H1 (cell line): ENCODE measurements at regions not wholly inside any gene's neighbourhood (a gene's known extent, or its start where the extent isn't known, plus 50 kb on each side); places are given as distances from the start of the nearest gene placed in this dataset.

Source experiments
- CTCF ChIA-PET: fragments of 300-600 bp; sonication (Branson Sonifier 250); formaldehyde crosslinking; loops from one replicate; lab custom pipeline; 2021; ENCODE audit not compliant: partially characterized antibody; lab: Charles Lee
- POLR2A ChIA-PET: fragments of 300-600 bp; sonication (Branson Sonifier 250); formaldehyde crosslinking; loops from one replicate; lab custom pipeline; 2021; ENCODE audit warnings: inconsistent platforms; ENCODE audit not compliant: partially characterized antibody; lab: Charles Lee
- DNase-seq, 2 experiments: peaks; one replicate each; pipeline versions ENCODE4 v3.0.0 to v3.0.0-alpha.2; 2010 to 2022; ENCODE audit warnings: low spot score in 2 of 2, low read depth in 1 of 2, mixed read lengths in 1 of 2
- FAIRE-seq: peaks from 2 replicates; lab custom pipeline; 2011; peaks lifted over from hg19 to GRCh38; lab: Jason Lieb, UNC
- H2AFZ ChIP-seq: 2 replicates; pipeline ENCODE4 v1.8.1; 2012; ENCODE audit warnings: low read length, inconsistent platforms
- H2AK5ac ChIP-seq: 2 replicates; pipeline ENCODE4 v1.6.1; 2013; ENCODE audit warnings: low read depth, low read length
- H2BK120ac ChIP-seq: replicated peaks from 2 replicates; pipeline ENCODE3; 2013; ENCODE audit warnings: low read depth, low read length, inconsistent platforms
- H2BK12ac ChIP-seq: 2 replicates; pipeline ENCODE4 v1.6.1; 2013; ENCODE audit warnings: low read depth, low read length
- H2BK15ac ChIP-seq: 2 replicates; pipeline ENCODE4 v1.6.1; 2013; ENCODE audit warnings: low read length
- H2BK20ac ChIP-seq: 2 replicates; pipeline ENCODE4 v1.6.1; 2013; ENCODE audit warnings: low read length
- H2BK5ac ChIP-seq: 2 replicates; pipeline ENCODE4 v1.6.1; 2013; ENCODE audit warnings: low read depth, low read length
- H3K14ac ChIP-seq: 2 replicates; pipeline ENCODE4 v1.6.1; 2013; ENCODE audit warnings: inconsistent platforms; ENCODE audit not compliant: insufficient read length
- H3K18ac ChIP-seq: 2 replicates; pipeline ENCODE4 v1.6.1; 2013; ENCODE audit warnings: low read length; ENCODE audit errors: extremely low read depth
- H3K23ac ChIP-seq: 2 replicates; pipeline ENCODE4 v1.6.1; 2013; ENCODE audit warnings: inconsistent platforms; ENCODE audit not compliant: insufficient read length
- H3K23me2 ChIP-seq: 2 replicates; pipeline ENCODE4 v1.6.1; 2013; ENCODE audit warnings: low read depth, low read length
- H3K27ac ChIP-seq: 2 replicates; pipeline ENCODE4 v1.6.1; 2011; ENCODE audit warnings: low read depth, low read length, inconsistent platforms
- H3K27me3 ChIP-seq, 4 experiments: replicated peaks in 1 of 4; 1 replicate in 1 of 4; 2 replicates in 3 of 4; pipeline versions ENCODE4 v1.6.1 to v1.8.1; 2011 to 2013; ENCODE audit warnings: low read length in 3 of 4, mild to moderate bottlenecking in 3 of 4, inconsistent platforms in 2 of 4, mixed read lengths in 2 of 4, moderate library complexity in 1 of 4; ENCODE audit not compliant: control insufficient read depth in 3 of 4, insufficient read depth in 3 of 4; ENCODE audit errors: extremely low read depth in 1 of 4
- H3K36me3 ChIP-seq, 4 experiments: 2 replicates each; pipeline versions ENCODE4 v1.6.1 to v1.8.1; 2011 to 2013; ENCODE audit warnings: mild to moderate bottlenecking in 4 of 4, low read length in 3 of 4, moderate library complexity in 2 of 4, control low read depth in 1 of 4, inconsistent platforms in 1 of 4; ENCODE audit not compliant: insufficient read depth in 4 of 4, control insufficient read depth in 2 of 4
- H3K4ac ChIP-seq: replicated peaks from 2 replicates; pipeline ENCODE3; 2013; ENCODE audit warnings: low read length, low read depth, mixed read lengths, inconsistent platforms; ENCODE audit not compliant: insufficient read length
- H3K4me1 ChIP-seq, 4 experiments: replicated peaks in 1 of 4; 1 replicate in 1 of 4; 2 replicates in 3 of 4; pipeline versions ENCODE4 v1.6.1 to v1.8.1; 2011 to 2013; ENCODE audit warnings: low read length in 3 of 4, inconsistent platforms in 2 of 4, mixed read lengths in 1 of 4; ENCODE audit not compliant: insufficient read depth in 4 of 4, control insufficient read depth in 3 of 4
- H3K4me2 ChIP-seq, 2 experiments: 2 replicates each; pipeline versions ENCODE4 v1.6.1 to v1.8.1; 2011 to 2013; ENCODE audit warnings: low read depth in 2 of 2, low read length in 2 of 2, control low read depth in 1 of 2, inconsistent platforms in 1 of 2, mild to moderate bottlenecking in 1 of 2; ENCODE audit not compliant: insufficient read depth in 1 of 2
- H3K4me3 ChIP-seq, 4 experiments: fragments of 200-600, 300-600 bp in 1 of 4; sonication (generic), shearing (Covaris generic), sonication (Bioruptor Twin) in 1 of 4; 2 replicates each; pipeline versions ENCODE4 v1.5.1 to v1.8.1; 2011 to 2016; ENCODE audit warnings: low read length in 4 of 4, low read depth in 3 of 4, control low read depth in 2 of 4, inconsistent platforms in 2 of 4, mild to moderate bottlenecking in 2 of 4, mixed read lengths in 1 of 4, moderate library complexity in 1 of 4; ENCODE audit not compliant: insufficient read depth in 2 of 4; ENCODE audit errors: extremely low read depth in 1 of 4
- H3K56ac ChIP-seq: replicated peaks from 2 replicates; pipeline ENCODE3; 2013; ENCODE audit warnings: low read depth, mild to moderate bottlenecking, mixed read lengths, low read length, inconsistent platforms; ENCODE audit not compliant: insufficient read length
- H3K79me1 ChIP-seq: 2 replicates; pipeline ENCODE4 v1.6.1; 2013; ENCODE audit warnings: low read depth, low read length, control low read depth
- H3K79me2 ChIP-seq, 2 experiments: 2 replicates each; pipeline versions ENCODE4 v1.6.1 to v1.8.1; 2012 to 2013; ENCODE audit warnings: low read length in 2 of 2, mild to moderate bottlenecking in 2 of 2, inconsistent platforms in 1 of 2; ENCODE audit not compliant: insufficient read depth in 2 of 2, control insufficient read depth in 1 of 2
- H3K9ac ChIP-seq, 4 experiments: replicated peaks in 1 of 4; 1 replicate in 1 of 4; 2 replicates in 3 of 4; pipeline versions ENCODE4 v1.6.1 to v1.8.1; 2011 to 2013; ENCODE audit warnings: low read depth in 3 of 4, low read length in 3 of 4, control low read depth in 2 of 4, mild to moderate bottlenecking in 2 of 4, moderate library complexity in 2 of 4, inconsistent platforms in 1 of 4; ENCODE audit errors: extremely low read depth in 1 of 4
- H3K9me3 ChIP-seq, 2 experiments: 2 replicates each; pipeline versions ENCODE4 v1.6.1 to v1.8.1; 2012 to 2013; ENCODE audit warnings: mild to moderate bottlenecking in 2 of 2, moderate library complexity in 2 of 2, control low read depth in 1 of 2, inconsistent platforms in 1 of 2, low read depth in 1 of 2, low read length in 1 of 2, mixed read lengths in 1 of 2; ENCODE audit not compliant: insufficient read depth in 2 of 2
- H4K20me1 ChIP-seq, 2 experiments: replicated peaks in 1 of 2; 2 replicates each; pipeline versions ENCODE3 to v1.8.1; 2011 to 2013; ENCODE audit warnings: inconsistent platforms in 2 of 2, low read length in 2 of 2, mild to moderate bottlenecking in 1 of 2; ENCODE audit not compliant: insufficient read depth in 2 of 2, control insufficient read depth in 1 of 2
- H4K5ac ChIP-seq: 2 replicates; pipeline ENCODE4 v1.6.1; 2013; ENCODE audit warnings: low read length, low read depth, mixed read lengths, inconsistent platforms; ENCODE audit not compliant: insufficient read length
- H4K8ac ChIP-seq: 2 replicates; pipeline ENCODE4 v1.8.0; 2013; ENCODE audit warnings: mild to moderate bottlenecking, moderate library complexity, low read length, inconsistent platforms; ENCODE audit not compliant: insufficient read depth; ENCODE audit errors: extremely low read depth
- H4K91ac ChIP-seq: replicated peaks from 2 replicates; pipeline ENCODE3; 2013; ENCODE audit warnings: low read length, mixed read lengths, inconsistent platforms; ENCODE audit not compliant: insufficient read length
- CTBP2 ChIP-seq: IDR thresholded peaks from 2 replicates; pipeline ENCODE4 v1.7.0; 2011; ENCODE audit warnings: borderline replicate concordance, mild to moderate bottlenecking, moderate library complexity, mixed read lengths, low read length; ENCODE audit not compliant: insufficient read depth, insufficient read length
- EGR1 ChIP-seq: IDR thresholded peaks from 2 replicates; pipeline ENCODE4 v1.6.1; 2011; ENCODE audit warnings: low read depth, low read length, borderline replicate concordance
- HDAC2 ChIP-seq, 2 experiments: fragments of 300-600 bp in 1 of 2; sonication (generic) in 1 of 2; IDR thresholded peaks; 2 replicates each; pipeline ENCODE4 v1.6.1; 2011 to 2012; ENCODE audit warnings: low read depth in 2 of 2, low read length in 2 of 2, mild to moderate bottlenecking in 2 of 2, moderate library complexity in 2 of 2, borderline replicate concordance in 1 of 2, inconsistent platforms in 1 of 2
- NRF1 ChIP-seq: IDR thresholded peaks from 2 replicates; pipeline ENCODE4 v1.6.1; 2011; ENCODE audit warnings: mild to moderate bottlenecking, low read depth, low read length, improper control_type of control experiment
- RBBP5 ChIP-seq: IDR thresholded peaks from 2 replicates; pipeline ENCODE4 v1.7.1; 2012; ENCODE audit warnings: low read depth, mild to moderate bottlenecking, inconsistent platforms, low read length, moderate library complexity, borderline replicate concordance
- RNF2 ChIP-seq: fragments of 200-900, 300-1000 bp; sonication (generic); IDR thresholded peaks from 2 replicates; pipeline ENCODE4 v1.7.1; 2016; ENCODE audit warnings: borderline replicate concordance, low read depth, mild to moderate bottlenecking, antibody characterized with exemption, low read length; ENCODE audit not compliant: poor library complexity, severe bottlenecking; ENCODE audit errors: missing control alignments
- SP4 ChIP-seq: IDR thresholded peaks from 2 replicates; pipeline ENCODE4 v1.6.1; 2012; ENCODE audit warnings: low read length, inconsistent platforms
- TCF12 ChIP-seq: IDR thresholded peaks from 2 replicates; pipeline ENCODE4 v1.6.1; 2011; ENCODE audit warnings: low read depth, mild to moderate bottlenecking, low read length
- whole genome bisulfite sequencing, 2 experiments: shearing (Covaris generic) in 1 of 2; methylation state at CpG; one replicate each; pipeline versions ENCODE4 v1.1.6 to v1.1.7; 2013 to 2015; ENCODE audit warnings: low lambda C conversion rate in 2 of 2, mixed read lengths in 2 of 2, inconsistent platforms in 1 of 2, low coverage in 1 of 2, missing lambda C conversion rate in 1 of 2; ENCODE audit not compliant: insufficient replicate concordance in 2 of 2, insufficient coverage in 1 of 2, insufficient read length in 1 of 2; ENCODE audit errors: extremely low coverage in 1 of 2, missing lambda C conversion rate in 1 of 2; 5-methylcytosine and 5-hydroxymethylcytosine counted together
- TF ChIP-seq, protein P1 (sequence below): IDR thresholded peaks from 2 replicates; pipeline ENCODE4 v1.6.1; 2012; ENCODE audit warnings: low read length, inconsistent platforms

DNA sequence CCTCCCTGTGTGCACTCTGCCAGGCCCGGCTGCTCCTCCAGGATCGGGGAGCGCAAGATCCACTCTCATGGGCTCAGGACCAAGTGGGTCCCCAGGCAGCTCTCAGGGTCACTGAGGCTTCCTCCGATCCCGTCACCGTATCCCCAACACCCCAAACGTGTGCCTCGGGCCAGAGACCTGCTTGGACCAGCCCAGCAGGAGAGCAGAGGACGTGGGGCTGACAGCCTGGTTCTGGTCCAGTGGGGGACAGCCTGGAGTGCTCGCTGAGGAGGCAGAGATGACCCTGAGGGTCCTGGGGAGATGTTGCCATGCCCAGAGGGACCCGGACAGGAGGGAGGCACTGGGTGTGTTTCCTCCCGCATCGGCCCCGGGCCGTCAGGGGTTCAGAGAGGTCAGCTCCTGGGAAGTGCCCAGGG lies 1402.6 kb downstream of the BRD1 start:
- no peak overlapping the region for H4K5ac ChIP-seq
- no peak overlapping the region for H4K91ac ChIP-seq
- H4K20me1 ChIP-seq, result no peaks in the 10 kb centered on the region
- FAIRE-seq, result no peak
- H3K23me2 ChIP-seq, result peaks cover 6% of the 10 kb centered on the region; the same call in 1 of the 2 replicates
- H3K79me2 ChIP-seq, result no peaks in the 10 kb centered on the region
- 0 out of 2 replicates have a peak overlapping the region, but pooled peaks have one; percentile 29 for H2BK15ac ChIP-seq
- H3K4me2 ChIP-seq, result no peak overlapping the region
- no peak overlapping the region for H3K23ac ChIP-seq
- CTCF ChIA-PET, result no interaction called here
- no peak overlapping the region for H3K4me3 ChIP-seq
- no peaks in the 10 kb centered on the region for H3K27me3 ChIP-seq
- H4K8ac ChIP-seq, result no peak overlapping the region
- no peak overlapping the region for H3K14ac ChIP-seq
- TF ChIP-seq, protein P1, sequence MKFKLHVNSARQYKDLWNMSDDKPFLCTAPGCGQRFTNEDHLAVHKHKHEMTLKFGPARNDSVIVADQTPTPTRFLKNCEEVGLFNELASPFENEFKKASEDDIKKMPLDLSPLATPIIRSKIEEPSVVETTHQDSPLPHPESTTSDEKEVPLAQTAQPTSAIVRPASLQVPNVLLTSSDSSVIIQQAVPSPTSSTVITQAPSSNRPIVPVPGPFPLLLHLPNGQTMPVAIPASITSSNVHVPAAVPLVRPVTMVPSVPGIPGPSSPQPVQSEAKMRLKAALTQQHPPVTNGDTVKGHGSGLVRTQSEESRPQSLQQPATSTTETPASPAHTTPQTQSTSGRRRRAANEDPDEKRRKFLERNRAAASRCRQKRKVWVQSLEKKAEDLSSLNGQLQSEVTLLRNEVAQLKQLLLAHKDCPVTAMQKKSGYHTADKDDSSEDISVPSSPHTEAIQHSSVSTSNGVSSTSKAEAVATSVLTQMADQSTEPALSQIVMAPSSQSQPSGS, result no peak
- no peak for TF ChIP-seq HDAC2 (IDR thresholded peaks at IDR 0.05; ENCODE audit: borderline replicate concordance in 1 of 2, low read depth in 2 of 2, low read length in 2 of 2)
- no peak for TF ChIP-seq SP4
- TF ChIP-seq RNF2, result no peak
- TF ChIP-seq EGR1, result no peak
- no peak for TF ChIP-seq RBBP5
- no peak for TF ChIP-seq NRF1
- no peak for TF ChIP-seq CTBP2
- TF ChIP-seq TCF12, result no peak
- TF ChIP-seq, all 59 proteins: peak for 0
- Histone ChIP-seq H3K9me3 (no peaks in the 10 kb centered on the region), H2BK20ac (no peak overlapping the region), H3K4me1 (no peaks in the 10 kb centered on the region), H2BK120ac (no peak overlapping the region), H2AK5ac (no peak overlapping the region), H3K36me3 (no peaks in the 10 kb centered on the region), H3K56ac (no peak overlapping the region), H3K4ac (peak overlapping the region; percentile 83), H3K9ac (no peak overlapping the region), H2BK12ac (no peak overlapping the region), H3K79me1 (no peaks in the 10 kb centered on the region), H2BK5ac (no peak overlapping the region), H3K27ac (no peak overlapping the region), H3K18ac (no peak overlapping the region), H2AFZ (no peak overlapping the region)
- POLR2A ChIA-PET, result no interaction called here
- no peak for DNase-seq
- WGBS, 2 experiments, result 89% methylated on average over 12 of the region's 15 CpGs; no CpG with 5 or more reads in 1 of the 2 experiments
